WERI-Rb-1 (cell line): ENCODE measurements at regions not wholly inside any gene's neighbourhood (a gene's known extent, or its start where the extent isn't known, plus 50 kb on each side); places are given as distances from the start of the nearest gene placed in this dataset.

Experiments used
- DNase-seq: peaks from one replicate; pipeline ENCODE4 v3.0.0-alpha.2; 2020
- H3K27ac ChIP-seq: fragments of 250-450 bp; sonication (Bioruptor Pico); 2 replicates; pipeline ENCODE4 v1.5.1; 2020; ENCODE audit warnings: mild to moderate bottlenecking, moderate library complexity
- H3K27me3 ChIP-seq: fragments of 250-450 bp; sonication (Bioruptor Pico); 2 replicates; pipeline ENCODE4 v1.5.1; 2021; ENCODE audit warnings: mild to moderate bottlenecking, low read depth, moderate library complexity; ENCODE audit not compliant: insufficient read depth, severe bottlenecking
- H3K36me3 ChIP-seq: fragments of 250-450 bp; sonication (Bioruptor Pico); 2 replicates; pipeline ENCODE4 v1.5.1; 2020; ENCODE audit warnings: mild to moderate bottlenecking, moderate library complexity
- H3K4me3 ChIP-seq: 2 replicates; pipeline ENCODE4 v1.5.1; 2011; ENCODE audit warnings: low read depth, mild to moderate bottlenecking, control low read depth, low read length
- H3K9me3 ChIP-seq: fragments of 250-450 bp; sonication (Bioruptor Pico); 2 replicates; pipeline ENCODE4 v1.5.1; 2021; ENCODE audit warnings: mild to moderate bottlenecking, moderate library complexity; ENCODE audit not compliant: severe bottlenecking
- TF ChIP-seq, protein P1 (sequence below): IDR thresholded peaks from 2 replicates; pipeline ENCODE4 v1.5.1; 2011; ENCODE audit warnings: low read depth, mild to moderate bottlenecking, control low read depth, inconsistent platforms, low read length

DNA sequence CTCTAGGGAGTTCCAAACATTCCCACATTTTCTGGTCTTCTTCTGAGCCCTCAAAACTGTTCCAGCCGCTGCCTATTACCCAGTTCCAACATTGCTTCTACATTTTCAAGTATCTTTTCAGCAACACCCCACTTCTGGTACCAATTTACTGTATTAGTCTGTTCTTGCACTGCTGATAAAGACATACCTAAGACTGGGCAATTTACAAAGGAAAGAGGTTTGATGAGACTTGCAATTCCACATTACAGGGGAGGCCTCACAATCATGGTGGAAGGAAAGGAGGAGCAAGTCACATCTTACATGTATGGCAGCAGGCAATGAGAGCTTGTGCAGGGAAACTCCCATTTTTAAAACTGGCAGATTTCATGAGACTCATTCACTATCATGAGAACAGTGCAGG lies 629.1 kb upstream of the NR2F2 start:
- Histone ChIP-seq H3K4me3 (no peak overlapping the region), H3K27me3 (no peaks in the 10 kb centered on the region), H3K9me3 (peaks cover 11% of the 10 kb centered on the region), H3K36me3 (no peaks in the 10 kb centered on the region), H3K27ac (no peak overlapping the region)
- TF ChIP-seq, protein P1, sequence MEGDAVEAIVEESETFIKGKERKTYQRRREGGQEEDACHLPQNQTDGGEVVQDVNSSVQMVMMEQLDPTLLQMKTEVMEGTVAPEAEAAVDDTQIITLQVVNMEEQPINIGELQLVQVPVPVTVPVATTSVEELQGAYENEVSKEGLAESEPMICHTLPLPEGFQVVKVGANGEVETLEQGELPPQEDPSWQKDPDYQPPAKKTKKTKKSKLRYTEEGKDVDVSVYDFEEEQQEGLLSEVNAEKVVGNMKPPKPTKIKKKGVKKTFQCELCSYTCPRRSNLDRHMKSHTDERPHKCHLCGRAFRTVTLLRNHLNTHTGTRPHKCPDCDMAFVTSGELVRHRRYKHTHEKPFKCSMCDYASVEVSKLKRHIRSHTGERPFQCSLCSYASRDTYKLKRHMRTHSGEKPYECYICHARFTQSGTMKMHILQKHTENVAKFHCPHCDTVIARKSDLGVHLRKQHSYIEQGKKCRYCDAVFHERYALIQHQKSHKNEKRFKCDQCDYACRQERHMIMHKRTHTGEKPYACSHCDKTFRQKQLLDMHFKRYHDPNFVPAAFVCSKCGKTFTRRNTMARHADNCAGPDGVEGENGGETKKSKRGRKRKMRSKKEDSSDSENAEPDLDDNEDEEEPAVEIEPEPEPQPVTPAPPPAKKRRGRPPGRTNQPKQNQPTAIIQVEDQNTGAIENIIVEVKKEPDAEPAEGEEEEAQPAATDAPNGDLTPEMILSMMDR, result no peak
- no peak for DNase-seq

DNA sequence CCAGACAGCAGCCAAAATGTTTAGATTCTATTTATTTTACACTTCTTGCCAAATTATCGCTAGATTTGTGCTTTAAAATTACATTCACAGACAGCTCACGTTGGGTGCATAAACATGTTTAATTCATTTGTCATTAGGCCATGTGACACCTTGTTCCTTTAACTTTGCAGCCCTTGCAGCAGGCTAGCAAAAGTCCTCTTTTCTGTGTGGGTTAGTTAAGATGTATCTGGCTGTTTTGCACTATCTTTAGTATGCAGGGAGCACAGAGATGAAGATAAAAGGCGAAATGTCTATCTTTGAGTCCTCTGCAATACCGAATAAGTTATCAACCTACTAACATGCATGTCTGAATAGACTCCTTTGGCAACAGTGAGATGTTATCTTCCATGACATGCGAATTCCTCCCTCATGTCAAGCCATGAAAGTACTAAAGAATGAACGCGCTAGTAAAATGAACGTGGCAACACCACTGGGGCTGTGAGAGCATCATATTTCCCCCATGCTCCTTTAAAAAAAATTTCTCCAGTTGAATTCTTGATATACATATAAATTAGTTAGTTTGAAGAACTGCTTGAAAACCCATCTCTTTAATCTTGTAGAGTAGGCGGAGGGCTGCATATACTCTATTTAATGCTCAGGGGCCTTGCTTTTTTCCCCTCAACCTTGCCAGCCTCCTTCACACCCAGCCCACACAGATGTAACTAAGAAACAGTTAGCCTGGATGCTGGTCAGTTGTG lies 620.4 kb upstream of the NR2F2 start:
- Histone ChIP-seq H3K9me3 (no peaks in the 10 kb centered on the region), H3K27ac (no peak overlapping the region), H3K4me3 (no peak overlapping the region), H3K36me3 (no peaks in the 10 kb centered on the region), H3K27me3 (no peaks in the 10 kb centered on the region)
- no peak for DNase-seq
- TF ChIP-seq, protein P1, result no peak

DNA sequence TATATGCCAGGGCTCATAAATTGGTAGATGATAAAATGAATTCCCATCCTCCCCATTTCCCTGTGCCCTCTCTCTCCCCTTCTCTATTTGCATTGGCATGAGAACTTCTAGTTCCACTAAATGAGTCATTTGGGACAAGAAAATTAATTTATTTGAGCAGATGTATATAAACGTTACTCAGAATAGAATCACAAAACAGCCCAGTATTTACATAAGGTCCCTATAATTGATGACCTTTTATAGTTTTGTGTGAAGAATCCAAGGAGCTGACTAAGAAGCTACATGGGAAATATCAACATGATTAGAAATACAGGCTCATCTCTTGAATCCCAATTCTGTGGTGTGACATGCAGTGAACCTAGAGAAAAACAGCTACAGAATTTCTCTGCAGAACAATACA lies 617.7 kb upstream of the NR2F2 start:
- H3K4me3 ChIP-seq, result no peak overlapping the region
- no peak overlapping the region for H3K27ac ChIP-seq
- DNase-seq, result no peak
- H3K27me3 ChIP-seq, result no peaks in the 10 kb centered on the region
- no peaks in the 10 kb centered on the region for H3K9me3 ChIP-seq
- no peaks in the 10 kb centered on the region for H3K36me3 ChIP-seq
- TF ChIP-seq, protein P1, result no peak

DNA sequence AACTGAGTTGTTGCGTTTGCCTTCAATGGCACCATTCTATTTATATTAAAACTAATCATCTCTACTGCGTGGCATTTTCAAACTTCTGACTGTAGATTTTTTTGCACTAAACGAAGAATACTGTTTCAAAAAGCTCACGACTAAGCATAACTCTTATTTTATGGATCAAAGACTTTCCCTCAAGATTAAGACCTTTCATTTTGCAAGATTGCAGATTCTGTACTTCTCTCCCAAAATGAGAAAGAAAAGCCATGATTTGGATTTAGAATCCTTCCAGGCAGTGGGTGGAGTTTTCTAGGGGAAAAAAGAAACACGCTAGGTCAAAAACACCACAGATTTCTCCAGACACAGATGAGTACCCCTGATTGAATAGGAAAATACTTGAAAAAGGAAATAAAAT lies 617.2 kb upstream of the NR2F2 start:
- Histone ChIP-seq H3K9me3 (no peaks in the 10 kb centered on the region), H3K27me3 (no peaks in the 10 kb centered on the region), H3K36me3 (no peaks in the 10 kb centered on the region), H3K4me3 (no peak overlapping the region), H3K27ac (no peak overlapping the region)
- TF ChIP-seq, protein P1, result no peak
- DNase-seq, result no peak

DNA sequence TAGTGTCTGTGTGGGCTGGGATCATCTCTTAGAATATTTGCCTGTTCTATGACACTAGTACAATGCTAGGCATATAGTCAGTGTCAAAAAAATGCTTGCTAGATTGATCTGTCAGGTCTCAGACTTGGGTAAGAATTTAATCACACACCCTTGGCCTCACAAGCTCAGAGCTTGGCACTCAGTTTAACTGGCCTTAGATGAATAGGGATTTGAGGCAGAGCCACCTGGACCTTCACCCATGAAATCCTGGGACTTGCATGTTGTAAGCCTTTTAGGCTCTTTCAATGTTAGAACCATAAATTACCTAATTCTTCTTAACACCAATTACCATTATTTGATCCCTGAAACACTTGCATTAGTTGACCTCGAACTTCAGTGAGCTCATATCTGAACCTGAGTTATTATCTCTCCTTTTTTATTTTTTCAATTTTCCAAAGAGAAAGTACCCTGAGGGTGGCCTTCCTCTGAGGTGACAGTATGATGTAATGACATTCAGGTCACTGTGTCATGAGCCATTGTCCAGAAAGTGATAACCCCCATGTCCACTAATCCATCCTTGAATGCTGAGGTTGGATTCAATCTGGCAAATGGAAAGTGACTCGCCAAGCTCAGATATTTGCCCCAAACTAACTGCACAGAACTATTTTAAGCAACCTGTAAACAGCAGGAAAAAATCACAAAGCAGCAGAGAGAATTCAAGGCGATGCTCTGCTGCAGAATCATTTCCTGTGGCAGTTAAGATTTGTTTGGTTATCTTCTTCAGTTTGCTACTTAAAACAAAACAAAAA lies 615.2 kb upstream of the NR2F2 start:
- DNase-seq, result peak; percentile 75
- Histone ChIP-seq H3K4me3 (no peak overlapping the region), H3K9me3 (no peaks in the 10 kb centered on the region), H3K27me3 (no peaks in the 10 kb centered on the region), H3K27ac (no peak overlapping the region), H3K36me3 (no peaks in the 10 kb centered on the region)
- TF ChIP-seq, protein P1, result no peak
